Hepatocyte (in vitro differentiated cells): ENCODE measurements at regions not wholly inside any gene's neighbourhood (a gene's known extent, or its start where the extent isn't known, plus 50 kb on each side); places are given as distances from the start of the nearest gene placed in this dataset.

Experiments used
- CTCF ChIP-seq: fragments of 200-600 bp; sonication (generic); IDR thresholded peaks from 2 replicates; pipeline ENCODE4 v1.5.1; 2016; ENCODE audit warnings: antibody characterized with exemption, mild to moderate bottlenecking; ENCODE audit not compliant: poor library complexity
- EZH2 ChIP-seq: fragments of 200-600 bp; sonication (generic); IDR thresholded peaks from 2 replicates; pipeline ENCODE4 v1.6.1; 2016; ENCODE audit warnings: antibody characterized with exemption, mild to moderate bottlenecking, borderline replicate concordance

DNA sequence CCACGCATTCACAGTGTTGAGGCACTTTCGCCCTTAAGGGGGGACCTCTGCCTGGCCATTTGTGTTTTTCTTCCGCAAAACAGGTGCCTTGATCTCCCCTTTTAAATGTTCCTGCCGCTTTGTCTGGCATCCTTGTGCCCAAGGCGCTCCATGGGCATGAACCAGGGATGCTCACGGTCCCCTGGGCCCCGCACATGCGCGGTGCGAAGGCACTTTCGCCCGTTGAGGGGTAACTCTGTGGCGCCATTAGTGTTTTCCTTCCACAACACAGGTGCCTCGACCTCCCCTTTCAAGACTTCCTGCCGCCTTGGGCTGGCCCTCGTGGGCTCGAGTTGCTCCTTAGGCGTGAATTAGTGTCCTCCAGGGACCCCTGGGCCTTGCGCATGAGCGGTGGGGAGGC, 335.5 kb downstream of the ALG10 start:
- no peak for TF ChIP-seq CTCF
- TF ChIP-seq EZH2 = no peak
